ENCODE measurements at regions not wholly inside any gene's neighbourhood (a gene's known extent, or its start where the extent isn't known, plus 50 kb on each side); places are given as distances from the start of the nearest gene placed in this dataset.
"Not testable (repeated sequence)": the region's sequence is repeated elsewhere in the genome, so short reads cannot be mapped to it uniquely, and the experiment has no call there.

DNA sequence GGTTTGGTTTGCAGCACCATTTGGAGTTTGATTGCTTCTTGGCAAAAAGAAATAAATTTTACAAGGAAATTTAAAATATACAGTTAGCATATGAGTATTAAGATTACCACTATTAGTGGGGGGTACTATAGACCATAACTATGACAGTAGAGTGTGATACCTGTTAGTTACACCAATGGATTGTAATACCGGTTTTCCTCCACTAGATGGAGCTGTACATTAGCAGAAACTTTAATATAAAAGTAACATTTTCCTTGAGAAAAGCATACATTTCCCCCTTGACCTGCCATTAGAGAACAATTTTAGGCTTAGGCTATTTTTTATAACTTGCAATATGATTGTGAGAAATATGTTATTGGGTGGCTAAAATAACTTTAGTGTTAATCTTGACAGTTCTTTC, 163.9 kb upstream of the TGIF2LX start:
- H3K4me1 ChIP-seq, DNase-seq: not testable (repeated sequence)

DNA sequence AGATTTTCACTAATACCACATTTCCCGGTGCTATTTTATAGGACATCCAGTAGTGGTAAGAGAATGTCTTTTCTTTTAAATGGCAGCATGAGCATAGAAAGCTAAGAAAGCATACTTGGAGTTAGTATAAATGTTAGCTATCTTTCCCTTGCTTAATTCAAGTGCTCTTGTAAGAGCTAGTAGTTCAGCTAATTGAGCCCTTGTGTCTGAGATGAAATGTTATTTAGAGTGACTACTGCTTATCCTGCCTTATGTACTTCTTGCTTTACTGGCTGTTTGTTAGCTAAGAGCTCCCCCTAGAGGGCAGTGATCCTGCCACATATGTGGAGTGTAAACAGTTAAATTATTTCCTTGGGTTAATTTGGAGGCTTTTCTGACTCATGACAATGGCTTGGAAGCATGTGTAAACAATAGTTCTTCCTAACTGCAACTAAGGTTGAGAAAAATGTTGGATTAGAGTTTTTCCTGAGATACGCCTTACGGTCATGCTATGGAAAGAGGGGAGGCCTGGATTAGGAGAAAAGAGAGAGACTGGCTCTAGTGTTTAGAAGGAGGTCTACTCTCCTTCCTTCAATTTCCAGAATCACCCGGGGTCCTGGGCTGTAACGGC, 162.5 kb upstream of the TGIF2LX start:
- intact Hi-C loops (cut with DNase I; ENCODE audit: low total_unique reads); H3K27ac ChIP-seq; H3K4me3 ChIP-seq: not testable (repeated sequence)

More for the DNA sequence above, 163.9 kb upstream of the TGIF2LX start:
- H3K9me3 ChIP-seq; H3K4me3 ChIP-seq; H3K36me3 ChIP-seq; intact Hi-C loops (cut with DNase I; ENCODE audit: low total_unique reads); H3K27ac ChIP-seq; H3K27me3 ChIP-seq: not testable (repeated sequence)
- TF ChIP-seq, protein P1, sequence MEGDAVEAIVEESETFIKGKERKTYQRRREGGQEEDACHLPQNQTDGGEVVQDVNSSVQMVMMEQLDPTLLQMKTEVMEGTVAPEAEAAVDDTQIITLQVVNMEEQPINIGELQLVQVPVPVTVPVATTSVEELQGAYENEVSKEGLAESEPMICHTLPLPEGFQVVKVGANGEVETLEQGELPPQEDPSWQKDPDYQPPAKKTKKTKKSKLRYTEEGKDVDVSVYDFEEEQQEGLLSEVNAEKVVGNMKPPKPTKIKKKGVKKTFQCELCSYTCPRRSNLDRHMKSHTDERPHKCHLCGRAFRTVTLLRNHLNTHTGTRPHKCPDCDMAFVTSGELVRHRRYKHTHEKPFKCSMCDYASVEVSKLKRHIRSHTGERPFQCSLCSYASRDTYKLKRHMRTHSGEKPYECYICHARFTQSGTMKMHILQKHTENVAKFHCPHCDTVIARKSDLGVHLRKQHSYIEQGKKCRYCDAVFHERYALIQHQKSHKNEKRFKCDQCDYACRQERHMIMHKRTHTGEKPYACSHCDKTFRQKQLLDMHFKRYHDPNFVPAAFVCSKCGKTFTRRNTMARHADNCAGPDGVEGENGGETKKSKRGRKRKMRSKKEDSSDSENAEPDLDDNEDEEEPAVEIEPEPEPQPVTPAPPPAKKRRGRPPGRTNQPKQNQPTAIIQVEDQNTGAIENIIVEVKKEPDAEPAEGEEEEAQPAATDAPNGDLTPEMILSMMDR (IDR thresholded peaks at IDR 0.05): peak in 1 of 2 experiments; percentile 14

DNA sequence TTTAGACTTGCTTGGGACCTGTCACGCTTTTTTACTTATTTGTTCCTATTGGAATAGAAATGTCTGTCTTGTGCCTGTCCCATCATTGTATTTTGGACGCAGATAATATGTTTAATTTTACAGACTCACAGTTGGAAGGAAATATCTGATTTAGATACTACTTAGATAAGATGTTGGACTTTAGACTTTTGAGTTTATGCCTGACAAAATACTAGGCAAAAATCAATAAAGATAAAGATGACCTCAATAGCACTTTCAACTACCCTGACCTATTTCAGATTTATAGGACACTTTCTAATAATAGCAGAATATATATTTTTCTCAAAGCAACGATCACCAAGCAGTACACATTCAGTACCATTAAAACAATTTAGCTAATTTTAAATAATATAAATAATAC, 150.1 kb upstream of the TGIF2LX start:
- H3K27ac ChIP-seq; H3K4me3 ChIP-seq; H3K4me1 ChIP-seq; intact Hi-C loops (cut with DNase I; ENCODE audit: low total_unique reads); DNase-seq; H3K36me3 ChIP-seq; H3K9me3 ChIP-seq; H3K27me3 ChIP-seq: not testable (repeated sequence)

More for the DNA sequence above, 162.5 kb upstream of the TGIF2LX start:
- not testable (repeated sequence) for H3K36me3 ChIP-seq, H3K27me3 ChIP-seq, H3K4me1 ChIP-seq, DNase-seq, H3K9me3 ChIP-seq

- intact Hi-C loops (cut with DNase I; ENCODE audit: low total_unique reads); H3K4me3 ChIP-seq; H3K27ac ChIP-seq; H3K9me3 ChIP-seq; DNase-seq; H3K4me1 ChIP-seq; H3K27me3 ChIP-seq; H3K36me3 ChIP-seq: not testable (repeated sequence)
These were observed 110.3 kb upstream of the TGIF2LX start for GRCh38 chrX:89811440-89811839.

GRCh38 chrX:89839723-89840122, 82.0 kb upstream of the TGIF2LX start:
- H3K27me3 ChIP-seq; intact Hi-C loops (cut with DNase I; ENCODE audit: low total_unique reads); DNase-seq; H3K4me1 ChIP-seq; H3K27ac ChIP-seq; H3K9me3 ChIP-seq; H3K4me3 ChIP-seq; H3K36me3 ChIP-seq: not testable (repeated sequence)

DNA sequence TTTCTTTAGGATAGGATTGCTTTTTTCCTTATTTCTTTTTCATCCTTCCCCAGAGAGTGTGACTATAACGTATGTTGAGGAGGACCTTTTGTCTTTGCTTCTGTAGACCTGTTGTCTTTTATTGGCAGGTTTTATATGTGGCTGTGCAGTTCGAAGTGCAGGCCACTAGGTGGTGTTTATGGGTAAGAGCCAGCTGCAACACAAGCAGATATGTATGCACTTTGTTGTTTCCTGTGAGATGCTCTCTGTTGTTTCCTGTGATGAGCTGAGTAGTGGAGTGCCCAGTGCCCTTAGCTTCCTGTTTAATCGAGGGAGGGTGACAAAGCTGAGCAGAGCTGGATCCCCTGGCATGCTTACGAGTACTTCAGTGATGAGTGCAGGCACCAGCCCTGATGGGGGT, 50.0 kb upstream of the TGIF2LX start:
- H3K9me3 ChIP-seq; H3K27ac ChIP-seq; intact Hi-C loops (cut with DNase I; ENCODE audit: low total_unique reads); H3K4me3 ChIP-seq; H3K27me3 ChIP-seq; DNase-seq; H3K36me3 ChIP-seq; H3K4me1 ChIP-seq: not testable (repeated sequence)
